Transverse colon (tissue), 4 donors: ENCODE measurements at regions not wholly inside any gene's neighbourhood (a gene's known extent, or its start where the extent isn't known, plus 50 kb on each side); places are given as distances from the start of the nearest gene placed in this dataset.

ENCODE experiments used
- DNase-seq: peaks from one replicate; pipeline ENCODE4 v3.0.0-alpha.2; 2019
- H3K27ac ChIP-seq, 4 donors: fragments of 200-600 bp; sonication (generic); 2 replicates each; pipeline ENCODE4 v1.5.1; 2016 to 2018; ENCODE audit warnings: inconsistent platforms in 4 of 4
- H3K27me3 ChIP-seq: fragments of 200-600 bp; sonication (generic); 2 replicates; pipeline ENCODE4 v1.5.1; 2017; ENCODE audit warnings: inconsistent platforms
- H3K36me3 ChIP-seq, 4 donors: fragments of 200-600 bp; sonication (generic); 2 replicates each; pipeline ENCODE4 v1.5.1; 2017 to 2019; ENCODE audit warnings: inconsistent platforms in 4 of 4
- H3K4me1 ChIP-seq, 4 donors: fragments of 200-600 bp; sonication (generic); 2 replicates each; pipeline ENCODE4 v1.5.1; 2017 to 2020; ENCODE audit warnings: inconsistent platforms in 4 of 4
- H3K4me3 ChIP-seq, 4 donors: fragments of 200-600 bp; sonication (generic); 1 replicate in 1 of 4; 2 replicates in 3 of 4; pipeline versions ENCODE4 v1.5.1 to v1.6.1; 2017 to 2019; ENCODE audit warnings: inconsistent platforms in 4 of 4
- H3K9me3 ChIP-seq, 2 donors: fragments of 200-600 bp; sonication (generic); 2 replicates each; pipeline ENCODE4 v1.5.1; 2017 to 2019; ENCODE audit warnings: inconsistent platforms in 2 of 2
- EP300 ChIP-seq: sonication (generic); formaldehyde crosslinking; IDR thresholded peaks from one replicate; pipeline ENCODE4 v1.6.1; 2017; ENCODE audit warnings: antibody characterized with exemption, low read depth
- POLR2A ChIP-seq: fragments of 450-650 bp; IDR thresholded peaks from one replicate; pipeline ENCODE4 v1.6.1; 2016; ENCODE audit warnings: antibody characterized with exemption, mild to moderate bottlenecking, moderate library complexity
- POLR2AphosphoS5 ChIP-seq, 3 donors: sonication (generic); formaldehyde crosslinking; IDR thresholded peaks; one replicate each; pipeline ENCODE4 v1.6.1; 2016; ENCODE audit warnings: antibody characterized with exemption in 3 of 3
- WGBS, 2 donors: methylation state at CpG; one replicate each; pipeline ENCODE4 v1.1.5; 2018; ENCODE audit warnings: low coverage in 1 of 2; 5-methylcytosine and 5-hydroxymethylcytosine counted together
- in situ Hi-C, 4 donors: fragments of 200-750 bp; cut with MboI; loops; one replicate each; pipeline versions ENCODE4 v1.15.0 to v1.15.1; 2017; ENCODE audit warnings: low sequenced_read_pairs in 3 of 4, low pct_ligation_motif_present in 1 of 4, low pct_unique_long_range_greater_than_20kb in 1 of 4
- intact Hi-C: fragments of 100-400 bp; cut with DNase I; formaldehyde crosslinking; loops from one replicate; pipeline ENCODE4 v1.15.1; 2023; ENCODE audit warnings: low total_unique reads
- TF ChIP-seq, protein P1 (sequence below), 5 experiments: fragments of 200-600 bp in 3 of 5; fragments of 450-650 bp in 2 of 5; sonication (generic) in 3 of 5; IDR thresholded peaks; 1 replicate in 2 of 5; 2 replicates in 3 of 5; pipeline ENCODE4 v1.5.1; 2016 to 2017; ENCODE audit warnings: antibody characterized with exemption in 5 of 5, inconsistent platforms in 3 of 5, mild to moderate bottlenecking in 2 of 5, moderate library complexity in 1 of 5

DNA sequence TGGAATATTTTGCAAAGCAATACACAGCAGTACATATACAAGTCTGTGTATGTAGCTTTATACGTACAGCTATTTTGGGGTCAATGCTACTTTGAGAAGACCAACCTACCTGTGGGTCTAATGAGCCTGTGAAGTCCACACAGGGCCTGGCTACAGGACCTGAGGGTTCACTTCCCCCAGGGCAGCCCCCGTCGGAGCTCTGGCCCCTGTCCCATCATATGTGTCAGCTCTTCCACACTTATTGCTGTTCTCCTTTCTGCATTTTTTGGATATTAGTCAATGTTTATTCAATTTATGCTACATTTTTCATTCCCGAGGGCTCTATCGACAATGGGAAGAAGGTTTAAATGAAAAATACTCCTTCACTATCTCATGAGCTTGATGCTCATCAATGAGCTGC lies 1473.6 kb downstream of the BRD1 start:
- Histone ChIP-seq H3K27ac (no peak overlapping the region), H3K36me3 (no peaks in the 10 kb centered on the region), H3K9me3 (no peaks in the 10 kb centered on the region), H3K4me1 (no peaks in the 10 kb centered on the region), H3K4me3 (no peak overlapping the region), H3K27me3 (no peaks in the 10 kb centered on the region)
- DNase-seq: no peak
- TF ChIP-seq POLR2AphosphoS5 (IDR thresholded peaks at IDR 0.05) (no peak), EP300 (no peak), POLR2A (no peak)
- TF ChIP-seq, protein P1, sequence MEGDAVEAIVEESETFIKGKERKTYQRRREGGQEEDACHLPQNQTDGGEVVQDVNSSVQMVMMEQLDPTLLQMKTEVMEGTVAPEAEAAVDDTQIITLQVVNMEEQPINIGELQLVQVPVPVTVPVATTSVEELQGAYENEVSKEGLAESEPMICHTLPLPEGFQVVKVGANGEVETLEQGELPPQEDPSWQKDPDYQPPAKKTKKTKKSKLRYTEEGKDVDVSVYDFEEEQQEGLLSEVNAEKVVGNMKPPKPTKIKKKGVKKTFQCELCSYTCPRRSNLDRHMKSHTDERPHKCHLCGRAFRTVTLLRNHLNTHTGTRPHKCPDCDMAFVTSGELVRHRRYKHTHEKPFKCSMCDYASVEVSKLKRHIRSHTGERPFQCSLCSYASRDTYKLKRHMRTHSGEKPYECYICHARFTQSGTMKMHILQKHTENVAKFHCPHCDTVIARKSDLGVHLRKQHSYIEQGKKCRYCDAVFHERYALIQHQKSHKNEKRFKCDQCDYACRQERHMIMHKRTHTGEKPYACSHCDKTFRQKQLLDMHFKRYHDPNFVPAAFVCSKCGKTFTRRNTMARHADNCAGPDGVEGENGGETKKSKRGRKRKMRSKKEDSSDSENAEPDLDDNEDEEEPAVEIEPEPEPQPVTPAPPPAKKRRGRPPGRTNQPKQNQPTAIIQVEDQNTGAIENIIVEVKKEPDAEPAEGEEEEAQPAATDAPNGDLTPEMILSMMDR (IDR thresholded peaks at IDR 0.05): no peak
- in situ Hi-C loops (no loop called here), intact Hi-C loops (no loop called here)
- 60 to 63% methylated on average over 1 to 5 of the region's 5 CpGs for WGBS, 2 donors

DNA sequence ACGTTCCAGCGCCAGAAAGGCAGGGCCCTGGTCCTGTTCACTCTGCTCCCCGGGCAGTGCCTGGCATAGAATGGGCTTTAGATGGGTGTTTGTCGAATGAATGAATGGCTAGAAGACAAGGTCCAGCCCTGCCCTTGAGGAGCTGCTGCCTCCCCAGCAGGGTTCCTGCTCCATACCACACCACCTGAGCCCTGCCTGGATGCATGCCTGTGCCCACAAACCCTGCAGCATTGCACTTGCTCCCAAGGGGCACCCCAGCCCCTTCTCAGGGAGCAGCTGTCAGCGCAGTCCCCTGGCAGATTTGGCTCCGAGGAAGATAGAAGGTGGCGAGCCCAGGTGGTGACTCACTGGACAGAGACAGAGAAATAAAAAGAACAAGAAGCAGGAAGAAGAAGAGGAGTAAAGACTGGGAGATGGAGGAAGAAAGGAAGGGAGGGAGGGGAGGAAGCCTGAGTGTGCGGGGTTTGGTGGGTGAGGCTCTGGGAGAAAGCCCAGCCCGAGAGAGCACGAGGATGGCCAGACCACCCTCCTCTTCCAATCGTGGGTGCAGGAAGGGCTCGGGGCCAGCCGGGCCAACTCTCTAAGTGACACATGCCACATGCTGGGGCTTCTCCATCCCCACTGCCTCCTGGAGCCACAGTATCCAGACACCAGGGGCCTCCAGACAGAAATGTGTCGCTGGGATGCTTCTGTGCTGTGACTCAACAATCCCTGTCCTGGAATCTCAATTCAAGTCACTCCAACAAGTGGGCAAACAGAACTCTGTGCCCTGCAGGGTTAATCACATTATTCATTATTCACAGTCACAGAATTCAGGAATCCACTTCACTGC lies 1474.3 kb downstream of the BRD1 start:
- in situ Hi-C loops: no loop called here
- no peak overlapping the region for H3K27ac ChIP-seq

DNA sequence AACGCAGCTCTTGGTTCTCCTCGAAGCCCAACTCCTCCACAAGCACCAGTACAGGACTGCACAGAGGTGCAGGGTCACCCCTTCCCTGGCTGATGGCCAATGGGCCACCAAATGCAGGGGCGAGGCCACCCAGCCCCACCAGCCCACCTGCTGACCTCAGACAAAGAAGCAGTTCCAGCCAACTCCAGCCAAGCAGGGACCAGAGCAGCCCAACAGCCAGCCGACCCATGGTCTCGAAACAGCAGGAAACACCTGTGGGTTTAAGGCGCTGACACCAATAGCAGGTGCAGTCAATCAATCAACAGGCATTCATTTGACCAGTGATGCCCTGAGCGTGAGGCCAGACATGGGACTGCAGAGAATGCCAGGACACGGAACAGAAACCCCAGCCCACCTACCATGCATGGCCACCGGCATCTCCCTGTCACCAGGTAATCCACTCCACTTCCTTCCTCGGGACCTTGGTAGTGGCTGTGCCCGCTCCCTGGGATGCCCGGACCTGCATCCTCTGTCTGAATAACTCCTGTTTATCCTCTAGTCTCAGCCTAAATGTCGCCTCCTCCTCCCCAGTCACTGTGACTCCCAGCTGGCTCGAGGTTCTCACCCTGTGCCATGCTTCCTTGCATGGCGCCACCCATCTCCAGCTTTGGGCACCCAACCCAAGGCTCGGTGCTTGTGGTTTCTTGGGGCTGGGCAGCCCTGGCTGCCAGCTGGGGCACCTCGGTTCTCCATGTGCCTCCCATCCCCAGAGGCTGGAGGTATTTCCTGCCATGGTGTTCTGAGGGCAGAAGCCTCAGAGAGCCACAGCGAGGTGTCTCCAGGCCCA lies 1475.4 kb downstream of the BRD1 start:
- TF ChIP-seq EP300 (no peak), POLR2A (no peak), POLR2AphosphoS5 (IDR thresholded peaks at IDR 0.05) (no peak)
- TF ChIP-seq, protein P1 (IDR thresholded peaks at IDR 0.05): no peak
- H3K4me1 ChIP-seq: no peaks in the 10 kb centered on the region
- DNase-seq: no peak
- intact Hi-C loops (no loop called here), in situ Hi-C loops (no loop called here)
- no peak overlapping the region for H3K27ac ChIP-seq
- 83% methylated on average over 18 of the region's 18 CpGs; no CpG with 5 or more reads in 1 of the 2 donors for WGBS, 2 donors
- H3K9me3 ChIP-seq: no peaks in the 10 kb centered on the region
- H3K27me3 ChIP-seq: no peaks in the 10 kb centered on the region
- no peaks in the 10 kb centered on the region for H3K36me3 ChIP-seq
- H3K4me3 ChIP-seq: no peak overlapping the region

More for the DNA sequence above, 1474.3 kb downstream of the BRD1 start:
- TF ChIP-seq EP300 (no peak), POLR2A (no peak), POLR2AphosphoS5 (IDR thresholded peaks at IDR 0.05) (no peak)
- TF ChIP-seq, protein P1 (IDR thresholded peaks at IDR 0.05): no peak
- 78% methylated on average over 14 of the region's 14 CpGs; no CpG with 5 or more reads in 1 of the 2 donors for WGBS, 2 donors
- Histone ChIP-seq H3K4me1 (no peaks in the 10 kb centered on the region), H3K36me3 (no peaks in the 10 kb centered on the region), H3K27me3 (no peaks in the 10 kb centered on the region), H3K4me3 (no peak overlapping the region), H3K9me3 (no peaks in the 10 kb centered on the region)
- intact Hi-C loops: no loop called here
- DNase-seq: no peak

DNA sequence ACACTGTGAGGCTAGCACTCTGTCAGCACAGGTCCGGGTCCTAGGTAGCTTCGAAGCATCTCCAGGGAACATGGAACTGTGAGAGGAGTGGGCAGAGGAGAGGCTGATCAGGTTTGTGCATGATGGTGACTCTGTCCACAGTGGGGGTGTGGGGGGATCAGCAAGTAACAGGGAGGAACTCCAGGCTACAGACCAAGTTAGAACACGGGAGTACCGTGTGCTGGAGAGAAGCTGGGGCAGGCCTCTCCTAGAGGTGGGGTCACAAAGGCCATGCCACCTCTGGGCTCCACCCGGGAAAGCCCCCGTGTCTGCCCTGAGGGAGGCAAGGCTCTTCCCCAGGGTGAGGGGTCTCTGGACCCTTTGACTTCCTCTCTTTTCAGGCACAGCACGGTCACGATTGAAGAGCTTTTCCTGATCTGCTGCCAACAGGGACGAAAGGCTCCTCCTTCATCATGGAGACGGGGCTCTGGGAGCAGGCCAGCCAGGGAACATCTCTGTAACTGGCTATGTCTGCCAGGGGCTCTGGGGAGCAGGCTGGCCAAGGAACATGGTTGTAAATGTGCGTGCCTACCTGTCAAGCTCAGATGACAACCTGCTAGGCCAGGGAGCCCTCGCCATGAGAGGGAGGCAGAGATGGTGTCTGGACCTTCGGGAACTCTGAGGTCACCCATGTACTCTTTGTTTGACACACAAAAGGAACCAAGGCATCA lies 1476.1 kb downstream of the BRD1 start:
- H3K36me3 ChIP-seq: no peaks in the 10 kb centered on the region
- no peak overlapping the region for H3K27ac ChIP-seq
- WGBS, 2 donors: 69% methylated on average over 13 of the region's 13 CpGs; no CpG with 5 or more reads in 1 of the 2 donors
- no peak overlapping the region for H3K4me3 ChIP-seq
- TF ChIP-seq, protein P1 (IDR thresholded peaks at IDR 0.05): no peak
- TF ChIP-seq EP300: no peak
- TF ChIP-seq POLR2A: no peak
- TF ChIP-seq POLR2AphosphoS5 (IDR thresholded peaks at IDR 0.05): no peak
- no peaks in the 10 kb centered on the region for H3K4me1 ChIP-seq
- in situ Hi-C loops: no loop called here
- no peaks in the 10 kb centered on the region for H3K9me3 ChIP-seq
- DNase-seq: no peak
- intact Hi-C loops: no loop called here
- no peaks in the 10 kb centered on the region for H3K27me3 ChIP-seq
